Neutrophil (primary cell): ENCODE measurements at regions not wholly inside any gene's neighbourhood (a gene's known extent, or its start where the extent isn't known, plus 50 kb on each side); places are given as distances from the start of the nearest gene placed in this dataset.

ENCODE experiments used
- H3K27ac ChIP-seq: fragments of 200-600 bp; sonication (generic); 2 replicates; pipeline ENCODE4 v1.5.1; 2016; ENCODE audit warnings: mild to moderate bottlenecking, moderate library complexity
- H3K27me3 ChIP-seq: fragments of 200-600 bp; sonication (generic); 2 replicates; pipeline ENCODE4 v1.6.0; 2016; ENCODE audit warnings: mild to moderate bottlenecking
- H3K36me3 ChIP-seq: fragments of 200-600 bp; sonication (generic); 2 replicates; pipeline ENCODE4 v1.5.1; 2017
- H3K4me1 ChIP-seq, 2 experiments: fragments of 200-600 bp in 1 of 2; sonication (generic) in 1 of 2; 1 replicate in 1 of 2; 2 replicates in 1 of 2; pipeline versions ENCODE4 v1.5.1 to v1.6.1; 2013 to 2016; ENCODE audit warnings: low read depth in 1 of 2, low read length in 1 of 2, mild to moderate bottlenecking in 1 of 2, moderate library complexity in 1 of 2; ENCODE audit not compliant: control insufficient read depth in 1 of 2, insufficient read depth in 1 of 2
- H3K4me3 ChIP-seq, 2 experiments: fragments of 200-600 bp in 1 of 2; sonication (generic) in 1 of 2; 1 replicate in 1 of 2; 2 replicates in 1 of 2; pipeline ENCODE4 v1.5.1; 2013 to 2016; ENCODE audit warnings: low read depth in 1 of 2, low read length in 1 of 2, mild to moderate bottlenecking in 1 of 2, moderate library complexity in 1 of 2
- H3K9me3 ChIP-seq: fragments of 200-600 bp; sonication (generic); 2 replicates; pipeline ENCODE4 v1.5.1; 2016
- TF ChIP-seq, protein P1 (sequence below): fragments of 200-600 bp; sonication (generic); IDR thresholded peaks from 2 replicates; pipeline ENCODE4 v1.5.1; 2016; ENCODE audit warnings: antibody characterized with exemption

DNA sequence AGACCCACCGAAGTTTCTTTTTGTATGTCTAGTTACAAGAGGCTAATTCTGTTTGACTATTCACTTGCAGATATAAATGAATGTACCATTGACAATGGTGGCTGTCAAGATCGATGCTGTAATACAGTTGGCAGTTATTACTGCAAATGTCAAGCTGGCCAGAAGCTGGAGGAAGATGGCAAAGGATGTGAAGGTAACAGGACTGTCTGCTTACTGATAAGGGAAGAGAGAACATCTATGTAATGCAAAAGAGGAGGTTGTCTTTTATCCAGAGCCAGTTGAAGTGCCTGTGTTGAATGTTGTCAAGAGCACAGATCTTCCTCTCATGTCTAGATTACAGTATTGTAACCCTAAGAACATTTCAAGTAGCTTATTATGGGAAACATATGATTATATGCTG, 549.5 kb upstream of the GOLIM4 start:
- Histone ChIP-seq H3K27me3 (no peaks in the 10 kb centered on the region), H3K27ac (no peak overlapping the region), H3K4me1 (no peaks in the 10 kb centered on the region), H3K9me3 (no peaks in the 10 kb centered on the region), H3K36me3 (no peaks in the 10 kb centered on the region), H3K4me3 (no peak overlapping the region)
- TF ChIP-seq, protein P1, sequence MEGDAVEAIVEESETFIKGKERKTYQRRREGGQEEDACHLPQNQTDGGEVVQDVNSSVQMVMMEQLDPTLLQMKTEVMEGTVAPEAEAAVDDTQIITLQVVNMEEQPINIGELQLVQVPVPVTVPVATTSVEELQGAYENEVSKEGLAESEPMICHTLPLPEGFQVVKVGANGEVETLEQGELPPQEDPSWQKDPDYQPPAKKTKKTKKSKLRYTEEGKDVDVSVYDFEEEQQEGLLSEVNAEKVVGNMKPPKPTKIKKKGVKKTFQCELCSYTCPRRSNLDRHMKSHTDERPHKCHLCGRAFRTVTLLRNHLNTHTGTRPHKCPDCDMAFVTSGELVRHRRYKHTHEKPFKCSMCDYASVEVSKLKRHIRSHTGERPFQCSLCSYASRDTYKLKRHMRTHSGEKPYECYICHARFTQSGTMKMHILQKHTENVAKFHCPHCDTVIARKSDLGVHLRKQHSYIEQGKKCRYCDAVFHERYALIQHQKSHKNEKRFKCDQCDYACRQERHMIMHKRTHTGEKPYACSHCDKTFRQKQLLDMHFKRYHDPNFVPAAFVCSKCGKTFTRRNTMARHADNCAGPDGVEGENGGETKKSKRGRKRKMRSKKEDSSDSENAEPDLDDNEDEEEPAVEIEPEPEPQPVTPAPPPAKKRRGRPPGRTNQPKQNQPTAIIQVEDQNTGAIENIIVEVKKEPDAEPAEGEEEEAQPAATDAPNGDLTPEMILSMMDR, result no peak

DNA sequence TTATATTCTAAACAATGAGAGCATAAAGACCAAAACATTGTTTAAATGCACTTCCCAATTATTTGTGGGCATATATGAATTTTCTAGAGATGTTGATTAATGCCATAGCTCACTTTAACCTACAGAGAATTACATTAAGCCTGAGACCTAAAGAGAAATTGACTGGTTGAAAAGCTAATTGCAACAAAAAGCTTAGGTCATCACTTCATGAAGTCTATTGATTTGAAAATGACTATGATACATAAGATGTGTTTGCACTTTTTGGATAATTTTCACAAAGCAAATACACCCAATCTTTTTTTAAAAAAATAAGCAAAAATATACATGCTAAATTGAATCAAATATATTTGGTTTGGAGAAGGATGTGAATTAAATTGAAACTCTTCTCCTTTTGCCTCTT, 532.8 kb upstream of the GOLIM4 start:
- Histone ChIP-seq H3K27ac (no peak overlapping the region), H3K4me1 (no peaks in the 10 kb centered on the region), H3K27me3 (no peaks in the 10 kb centered on the region), H3K36me3 (no peaks in the 10 kb centered on the region), H3K4me3 (no peak overlapping the region), H3K9me3 (no peaks in the 10 kb centered on the region)
- TF ChIP-seq, protein P1, result no peak

DNA sequence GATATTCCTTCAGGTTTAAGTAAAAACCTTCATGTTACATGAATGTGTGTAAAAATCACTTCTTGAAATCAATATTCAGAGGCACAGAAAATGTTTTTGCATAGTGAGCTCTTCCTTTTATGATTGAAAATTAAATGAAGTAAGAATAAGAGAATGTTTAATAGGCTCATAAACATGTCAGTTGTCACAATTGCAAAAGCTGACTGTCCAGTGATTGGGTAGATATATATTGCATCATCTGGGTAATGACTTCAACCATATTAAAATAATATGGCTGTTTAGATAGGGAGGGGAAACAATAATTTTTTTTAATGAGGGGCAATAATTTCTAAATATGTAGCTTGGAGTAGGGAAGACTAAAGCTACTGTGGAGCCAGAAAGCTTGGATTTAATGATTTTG, 529.8 kb upstream of the GOLIM4 start:
- no peaks in the 10 kb centered on the region for H3K4me1 ChIP-seq
- no peak overlapping the region for H3K27ac ChIP-seq
- no peaks in the 10 kb centered on the region for H3K36me3 ChIP-seq
- no peaks in the 10 kb centered on the region for H3K27me3 ChIP-seq
- TF ChIP-seq, protein P1, result no peak
- no peaks in the 10 kb centered on the region for H3K9me3 ChIP-seq
- H3K4me3 ChIP-seq, result no peak overlapping the region

DNA sequence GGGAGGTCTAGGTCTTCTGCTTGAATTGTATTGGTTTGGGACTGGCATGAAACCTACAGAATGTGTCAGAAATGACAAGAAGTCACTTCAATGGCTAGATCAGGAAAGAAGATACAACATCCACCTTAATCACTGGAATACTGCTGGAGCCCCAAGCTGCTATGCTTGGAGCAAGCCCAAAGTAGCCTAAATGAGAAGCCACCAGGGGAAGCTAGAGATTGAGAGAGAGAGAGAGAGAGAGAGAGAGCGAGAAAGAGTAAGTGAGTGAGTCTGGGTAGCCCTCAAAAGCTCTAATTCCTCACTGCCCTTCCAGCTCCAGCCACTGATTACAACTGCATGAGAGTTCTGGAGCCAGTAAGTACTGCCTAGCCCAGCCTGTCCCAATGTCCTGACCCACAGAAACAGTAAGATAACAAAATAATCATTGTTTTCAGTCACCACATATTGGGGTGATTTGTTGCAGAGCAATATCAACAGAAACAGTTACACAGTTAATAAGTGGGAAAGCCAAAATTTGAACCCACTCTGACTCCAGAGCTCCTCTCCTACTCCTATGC, 529.2 kb upstream of the GOLIM4 start:
- Histone ChIP-seq H3K9me3 (no peaks in the 10 kb centered on the region), H3K27ac (no peak overlapping the region), H3K27me3 (no peaks in the 10 kb centered on the region), H3K4me1 (no peaks in the 10 kb centered on the region), H3K4me3 (no peak overlapping the region), H3K36me3 (no peaks in the 10 kb centered on the region)
- TF ChIP-seq, protein P1, result no peak

DNA sequence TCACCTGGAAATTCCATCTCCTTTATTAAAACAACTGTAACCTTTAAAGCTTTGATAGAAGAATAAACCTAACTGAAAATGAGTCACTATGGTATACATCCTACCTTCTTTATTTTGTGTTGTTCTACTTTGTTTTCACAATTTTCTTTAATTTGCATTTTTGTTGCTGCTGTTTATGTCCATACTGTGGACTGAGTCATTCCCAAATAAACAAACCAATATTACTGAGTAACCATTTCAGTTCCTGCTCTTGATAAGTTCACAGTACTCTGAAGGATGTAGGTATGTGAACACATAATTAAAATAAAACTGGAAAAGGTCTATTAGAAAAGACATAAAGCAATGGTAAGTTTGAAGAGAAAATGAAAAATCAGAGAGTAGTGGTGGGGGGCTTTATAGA, 528.5 kb upstream of the GOLIM4 start:
- Histone ChIP-seq H3K4me1 (no peaks in the 10 kb centered on the region), H3K36me3 (no peaks in the 10 kb centered on the region), H3K4me3 (no peak overlapping the region), H3K27ac (no peak overlapping the region), H3K27me3 (no peaks in the 10 kb centered on the region), H3K9me3 (no peaks in the 10 kb centered on the region)
- TF ChIP-seq, protein P1, result no peak

DNA sequence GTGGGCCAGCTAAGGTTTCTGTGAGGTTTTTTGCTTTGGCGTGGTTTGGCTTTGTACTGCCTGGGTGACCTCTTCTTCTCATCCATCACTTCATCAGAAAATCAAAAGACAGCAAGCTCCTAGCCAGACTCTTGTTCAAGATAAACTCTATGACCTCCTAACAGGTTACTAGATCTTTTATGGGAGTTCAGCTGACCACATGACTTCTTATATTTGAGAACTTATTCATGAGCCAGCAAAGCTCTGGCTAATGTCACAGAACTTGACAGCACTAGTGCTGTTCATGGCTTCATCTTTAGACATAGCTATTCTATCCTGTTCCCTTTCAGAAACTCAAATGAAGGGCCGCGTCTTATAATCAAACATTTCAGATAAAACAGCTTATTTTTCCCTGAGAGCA, 527.1 kb upstream of the GOLIM4 start:
- TF ChIP-seq, protein P1, result no peak
- H3K27me3 ChIP-seq, result no peaks in the 10 kb centered on the region
- H3K4me3 ChIP-seq, result no peak overlapping the region
- no peaks in the 10 kb centered on the region for H3K36me3 ChIP-seq
- H3K9me3 ChIP-seq, result no peaks in the 10 kb centered on the region
- no peak overlapping the region for H3K27ac ChIP-seq
- no peaks in the 10 kb centered on the region for H3K4me1 ChIP-seq
